ENCODE measurements at regions not wholly inside any gene's neighbourhood (a gene's known extent, or its start where the extent isn't known, plus 50 kb on each side); places are given as distances from the start of the nearest gene placed in this dataset.
"Not testable (repeated sequence)": the region's sequence is repeated elsewhere in the genome, so short reads cannot be mapped to it uniquely, and the experiment has no call there.

DNA sequence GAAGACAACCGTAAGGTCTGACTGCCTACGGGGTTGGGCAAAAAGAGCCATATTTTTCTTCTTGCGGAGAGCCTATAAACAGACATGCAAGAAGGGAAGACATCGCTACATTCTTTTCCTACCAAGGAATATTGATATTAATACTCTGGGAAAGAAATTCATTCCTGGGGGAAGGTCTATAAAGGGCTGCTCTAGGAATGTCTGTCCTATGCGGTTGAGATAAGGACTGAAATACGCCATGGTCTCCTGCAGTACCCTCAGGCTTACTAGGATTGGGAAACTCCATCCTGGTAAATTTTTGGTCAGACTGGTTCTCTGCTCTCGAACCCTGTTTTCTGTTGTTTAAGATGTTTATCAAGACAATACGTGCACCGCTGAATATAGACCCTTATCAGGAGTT lies 190.8 kb upstream of the KIT start:
- not testable (repeated sequence) for TF ChIP-seq EP300 (IDR thresholded peaks at IDR 0.05; ENCODE audit: low read depth); POLR2AphosphoS5 (IDR thresholded peaks at IDR 0.05); POLR2A (IDR thresholded peaks at IDR 0.05)
- TF ChIP-seq, protein P1, sequence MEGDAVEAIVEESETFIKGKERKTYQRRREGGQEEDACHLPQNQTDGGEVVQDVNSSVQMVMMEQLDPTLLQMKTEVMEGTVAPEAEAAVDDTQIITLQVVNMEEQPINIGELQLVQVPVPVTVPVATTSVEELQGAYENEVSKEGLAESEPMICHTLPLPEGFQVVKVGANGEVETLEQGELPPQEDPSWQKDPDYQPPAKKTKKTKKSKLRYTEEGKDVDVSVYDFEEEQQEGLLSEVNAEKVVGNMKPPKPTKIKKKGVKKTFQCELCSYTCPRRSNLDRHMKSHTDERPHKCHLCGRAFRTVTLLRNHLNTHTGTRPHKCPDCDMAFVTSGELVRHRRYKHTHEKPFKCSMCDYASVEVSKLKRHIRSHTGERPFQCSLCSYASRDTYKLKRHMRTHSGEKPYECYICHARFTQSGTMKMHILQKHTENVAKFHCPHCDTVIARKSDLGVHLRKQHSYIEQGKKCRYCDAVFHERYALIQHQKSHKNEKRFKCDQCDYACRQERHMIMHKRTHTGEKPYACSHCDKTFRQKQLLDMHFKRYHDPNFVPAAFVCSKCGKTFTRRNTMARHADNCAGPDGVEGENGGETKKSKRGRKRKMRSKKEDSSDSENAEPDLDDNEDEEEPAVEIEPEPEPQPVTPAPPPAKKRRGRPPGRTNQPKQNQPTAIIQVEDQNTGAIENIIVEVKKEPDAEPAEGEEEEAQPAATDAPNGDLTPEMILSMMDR (IDR thresholded peaks at IDR 0.05) = not testable (repeated sequence)

Data from transverse colon (tissue), 4 donors.